ENCODE measurements at regions not wholly inside any gene's neighbourhood (a gene's known extent, or its start where the extent isn't known, plus 50 kb on each side); places are given as distances from the start of the nearest gene placed in this dataset.

DNA sequence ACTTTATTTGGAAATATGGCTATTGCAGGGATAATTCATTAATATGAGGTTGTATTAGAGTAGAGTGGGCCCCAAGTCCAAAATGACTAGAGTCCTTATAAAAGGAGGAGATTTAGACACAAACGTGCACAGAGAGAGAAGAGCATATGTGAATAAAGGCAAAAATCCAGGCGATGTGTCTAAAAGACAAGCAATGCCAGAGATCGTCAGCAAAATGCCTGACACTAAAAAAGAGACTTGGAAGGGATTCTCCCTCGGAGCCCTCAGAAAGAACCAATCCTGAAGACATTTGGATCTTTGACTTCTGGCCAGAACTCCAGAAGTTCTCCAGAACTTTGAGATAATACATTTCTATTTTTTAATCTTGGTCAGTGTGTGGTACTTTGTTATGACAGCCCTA is 472.1 kb downstream of the NLGN4X start:
- DNase-seq (no peak), ATAC-seq (no peak)
- TF ChIP-seq, protein P1, sequence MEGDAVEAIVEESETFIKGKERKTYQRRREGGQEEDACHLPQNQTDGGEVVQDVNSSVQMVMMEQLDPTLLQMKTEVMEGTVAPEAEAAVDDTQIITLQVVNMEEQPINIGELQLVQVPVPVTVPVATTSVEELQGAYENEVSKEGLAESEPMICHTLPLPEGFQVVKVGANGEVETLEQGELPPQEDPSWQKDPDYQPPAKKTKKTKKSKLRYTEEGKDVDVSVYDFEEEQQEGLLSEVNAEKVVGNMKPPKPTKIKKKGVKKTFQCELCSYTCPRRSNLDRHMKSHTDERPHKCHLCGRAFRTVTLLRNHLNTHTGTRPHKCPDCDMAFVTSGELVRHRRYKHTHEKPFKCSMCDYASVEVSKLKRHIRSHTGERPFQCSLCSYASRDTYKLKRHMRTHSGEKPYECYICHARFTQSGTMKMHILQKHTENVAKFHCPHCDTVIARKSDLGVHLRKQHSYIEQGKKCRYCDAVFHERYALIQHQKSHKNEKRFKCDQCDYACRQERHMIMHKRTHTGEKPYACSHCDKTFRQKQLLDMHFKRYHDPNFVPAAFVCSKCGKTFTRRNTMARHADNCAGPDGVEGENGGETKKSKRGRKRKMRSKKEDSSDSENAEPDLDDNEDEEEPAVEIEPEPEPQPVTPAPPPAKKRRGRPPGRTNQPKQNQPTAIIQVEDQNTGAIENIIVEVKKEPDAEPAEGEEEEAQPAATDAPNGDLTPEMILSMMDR (IDR thresholded peaks at IDR 0.05), result no peak
- no peak overlapping the region for H3K4me3 ChIP-seq
- H3K9me3 ChIP-seq, result no peaks in the 10 kb centered on the region
- intact Hi-C loops (cut with DNase I, micrococcal nuclease), result no loop called here
- no peaks in the 10 kb centered on the region for H3K36me3 ChIP-seq (ENCODE audit: low read depth)
- H3K4me1 ChIP-seq (ENCODE audit: low read depth), result no peaks in the 10 kb centered on the region

DNA sequence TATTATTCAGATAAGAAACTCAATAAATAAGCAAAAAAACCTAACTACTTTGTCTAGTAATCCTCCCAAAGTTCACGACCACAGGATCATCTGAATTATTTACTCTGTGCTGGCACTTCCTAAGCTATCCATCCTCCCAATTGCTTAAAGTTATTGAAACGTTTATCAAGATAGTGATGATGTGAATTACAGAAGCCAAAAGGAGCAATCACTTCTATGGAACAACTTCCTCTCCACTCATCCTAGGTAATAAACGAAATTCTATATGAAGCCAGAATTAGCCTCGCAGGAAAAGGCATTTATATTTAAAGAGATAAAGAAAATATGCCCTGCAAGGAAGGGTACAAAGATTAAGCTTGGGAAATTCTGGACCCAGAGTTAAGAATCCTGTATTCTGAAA is 475.4 kb downstream of the NLGN4X start:
- TF ChIP-seq, protein P1 (IDR thresholded peaks at IDR 0.05), result no peak
- ATAC-seq (no peak), DNase-seq (no peak)
- Histone ChIP-seq H3K36me3 (ENCODE audit: low read depth) (no peaks in the 10 kb centered on the region), H3K9me3 (no peaks in the 10 kb centered on the region), H3K4me3 (no peak overlapping the region), H3K4me1 (ENCODE audit: low read depth) (no peaks in the 10 kb centered on the region)
- intact Hi-C loops (cut with DNase I, micrococcal nuclease), result no loop called here

GRCh38 chrX:5752831-5753230 is 475.8 kb downstream of the NLGN4X start:
- TF ChIP-seq, protein P1 (IDR thresholded peaks at IDR 0.05), result no peak
- Histone ChIP-seq H3K36me3 (ENCODE audit: low read depth) (no peaks in the 10 kb centered on the region), H3K4me3 (no peak overlapping the region), H3K9me3 (no peaks in the 10 kb centered on the region), H3K4me1 (ENCODE audit: low read depth) (no peaks in the 10 kb centered on the region)
- no peak for DNase-seq
- intact Hi-C loops (cut with DNase I, micrococcal nuclease), result no loop called here
- ATAC-seq, result no peak

GRCh38 chrX:5748586-5749150 is 480.0 kb downstream of the NLGN4X start:
- intact Hi-C loops (cut with DNase I, micrococcal nuclease), result no loop called here
- TF ChIP-seq, protein P1 (IDR thresholded peaks at IDR 0.05), result no peak
- H3K4me1 ChIP-seq (ENCODE audit: low read depth), result no peaks in the 10 kb centered on the region
- H3K9me3 ChIP-seq, result no peaks in the 10 kb centered on the region
- ATAC-seq, result no peak
- no peaks in the 10 kb centered on the region for H3K36me3 ChIP-seq (ENCODE audit: low read depth)
- no peak overlapping the region for H3K4me3 ChIP-seq
- no peak for DNase-seq

DNA sequence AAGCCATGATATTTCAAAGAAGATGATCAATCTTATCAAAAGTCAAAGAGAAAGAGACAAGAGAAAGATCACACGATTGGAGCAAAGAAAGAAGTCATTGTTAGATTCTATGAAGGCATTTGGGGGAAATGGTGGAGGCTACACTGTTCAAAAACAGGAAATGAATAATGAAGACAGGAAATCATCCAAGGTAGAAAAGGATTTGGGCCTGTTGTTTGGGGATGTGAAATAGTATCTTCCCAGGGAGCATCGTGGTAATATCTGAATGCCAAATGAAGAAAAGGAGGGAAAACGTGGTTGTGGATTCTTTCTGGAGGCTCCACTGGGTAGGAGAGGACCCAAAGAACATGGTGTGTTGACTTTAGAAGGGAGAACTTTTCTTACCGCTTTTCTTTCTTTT is 482.4 kb downstream of the NLGN4X start:
- TF ChIP-seq, protein P1 (IDR thresholded peaks at IDR 0.05), result no peak
- no peaks in the 10 kb centered on the region for H3K4me1 ChIP-seq (ENCODE audit: low read depth)
- ATAC-seq (no peak), DNase-seq (no peak)
- intact Hi-C loops (cut with DNase I, micrococcal nuclease), result no loop called here
- H3K36me3 ChIP-seq (ENCODE audit: low read depth), result no peaks in the 10 kb centered on the region
- no peaks in the 10 kb centered on the region for H3K9me3 ChIP-seq
- no peak overlapping the region for H3K4me3 ChIP-seq

- H3K36me3 ChIP-seq (ENCODE audit: low read depth), result no peaks in the 10 kb centered on the region
- no peak for ATAC-seq
- peaks cover 5% of the 10 kb centered on the region for H3K9me3 ChIP-seq
- TF ChIP-seq, protein P1 (IDR thresholded peaks at IDR 0.05), result no peak
- intact Hi-C loops (cut with DNase I, micrococcal nuclease), result no loop called here
- no peak for DNase-seq
- H3K4me3 ChIP-seq, result no peak overlapping the region
- no peaks in the 10 kb centered on the region for H3K4me1 ChIP-seq (ENCODE audit: low read depth)
Observed at GRCh38 chrX:5733501-5733900, 495.2 kb downstream of the NLGN4X start.

All from mucosa of descending colon (tissue), 3 donors.